DND-41 (cell line): ENCODE measurements at regions not wholly inside any gene's neighbourhood (a gene's known extent, or its start where the extent isn't known, plus 50 kb on each side); places are given as distances from the start of the nearest gene placed in this dataset.

ENCODE experiments used
- EZH2 ChIP-seq: IDR thresholded peaks from 3 replicates; pipeline ENCODE4 v1.6.1; 2012; ENCODE audit warnings: borderline replicate concordance, low read depth, mild to moderate bottlenecking, moderate library complexity, low read length, inconsistent platforms; ENCODE audit not compliant: severe bottlenecking
- TF ChIP-seq, protein P1 (sequence below): IDR thresholded peaks from 2 replicates; pipeline ENCODE4 v1.5.1; 2012; ENCODE audit warnings: borderline replicate concordance, low read length, moderate library complexity, mild to moderate bottlenecking; ENCODE audit not compliant: poor library complexity, severe bottlenecking; ENCODE audit errors: extremely low read depth

GRCh38 chr21:16837321-16837720 lies 675.5 kb upstream of the CXADR start:
- no peak for TF ChIP-seq EZH2
- TF ChIP-seq, protein P1, sequence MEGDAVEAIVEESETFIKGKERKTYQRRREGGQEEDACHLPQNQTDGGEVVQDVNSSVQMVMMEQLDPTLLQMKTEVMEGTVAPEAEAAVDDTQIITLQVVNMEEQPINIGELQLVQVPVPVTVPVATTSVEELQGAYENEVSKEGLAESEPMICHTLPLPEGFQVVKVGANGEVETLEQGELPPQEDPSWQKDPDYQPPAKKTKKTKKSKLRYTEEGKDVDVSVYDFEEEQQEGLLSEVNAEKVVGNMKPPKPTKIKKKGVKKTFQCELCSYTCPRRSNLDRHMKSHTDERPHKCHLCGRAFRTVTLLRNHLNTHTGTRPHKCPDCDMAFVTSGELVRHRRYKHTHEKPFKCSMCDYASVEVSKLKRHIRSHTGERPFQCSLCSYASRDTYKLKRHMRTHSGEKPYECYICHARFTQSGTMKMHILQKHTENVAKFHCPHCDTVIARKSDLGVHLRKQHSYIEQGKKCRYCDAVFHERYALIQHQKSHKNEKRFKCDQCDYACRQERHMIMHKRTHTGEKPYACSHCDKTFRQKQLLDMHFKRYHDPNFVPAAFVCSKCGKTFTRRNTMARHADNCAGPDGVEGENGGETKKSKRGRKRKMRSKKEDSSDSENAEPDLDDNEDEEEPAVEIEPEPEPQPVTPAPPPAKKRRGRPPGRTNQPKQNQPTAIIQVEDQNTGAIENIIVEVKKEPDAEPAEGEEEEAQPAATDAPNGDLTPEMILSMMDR, result no peak
